ENCODE measurements at regions not wholly inside any gene's neighbourhood (a gene's known extent, or its start where the extent isn't known, plus 50 kb on each side); places are given as distances from the start of the nearest gene placed in this dataset.

GRCh38 chr11:19578871-19579270, 133.8 kb upstream of the NAV2 start:
- TF ChIP-seq CTCF (IDR thresholded peaks at IDR 0.05) (no peak), POLR2A (IDR thresholded peaks at IDR 0.05) (no peak)

Measured in adrenal gland (tissue), 5 donors.